Body of pancreas (tissue), 4 donors: ENCODE measurements at regions not wholly inside any gene's neighbourhood (a gene's known extent, or its start where the extent isn't known, plus 50 kb on each side); places are given as distances from the start of the nearest gene placed in this dataset.

ENCODE experiments used
- POLR2A ChIP-seq, 3 donors: fragments of 450-650 bp; IDR thresholded peaks; one replicate each; pipeline ENCODE4 v1.6.1; 2016; ENCODE audit warnings: antibody characterized with exemption in 3 of 3, mild to moderate bottlenecking in 2 of 3
- TF ChIP-seq, protein P1 (sequence below), 7 experiments: fragments of 450-650 bp in 4 of 7; fragments of 200-600 bp in 3 of 7; sonication (generic) in 3 of 7; IDR thresholded peaks; one replicate each; pipeline ENCODE4 v1.5.1; 2016 to 2019; ENCODE audit warnings: antibody characterized with exemption in 7 of 7

DNA sequence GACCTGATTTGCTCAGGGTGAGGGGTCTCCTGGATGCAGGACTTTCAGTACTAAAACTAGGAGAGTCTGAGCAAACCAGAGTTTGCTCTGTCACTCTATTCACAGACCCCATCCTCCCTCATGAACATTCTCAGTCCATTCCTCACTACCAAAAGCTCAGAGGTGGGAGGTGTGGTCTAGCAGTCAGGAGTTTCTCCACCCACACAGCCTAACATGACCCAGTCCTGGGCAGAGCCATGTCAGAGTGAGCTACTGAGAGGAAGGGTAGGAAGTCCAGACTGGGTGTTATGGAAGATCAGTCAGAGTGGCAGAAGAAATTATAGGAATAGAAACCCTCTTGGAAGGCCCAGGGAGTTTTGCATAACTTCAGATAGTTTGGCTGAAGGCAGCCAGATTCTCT, 113.3 kb upstream of the GRAMD2B start:
- TF ChIP-seq, protein P1, sequence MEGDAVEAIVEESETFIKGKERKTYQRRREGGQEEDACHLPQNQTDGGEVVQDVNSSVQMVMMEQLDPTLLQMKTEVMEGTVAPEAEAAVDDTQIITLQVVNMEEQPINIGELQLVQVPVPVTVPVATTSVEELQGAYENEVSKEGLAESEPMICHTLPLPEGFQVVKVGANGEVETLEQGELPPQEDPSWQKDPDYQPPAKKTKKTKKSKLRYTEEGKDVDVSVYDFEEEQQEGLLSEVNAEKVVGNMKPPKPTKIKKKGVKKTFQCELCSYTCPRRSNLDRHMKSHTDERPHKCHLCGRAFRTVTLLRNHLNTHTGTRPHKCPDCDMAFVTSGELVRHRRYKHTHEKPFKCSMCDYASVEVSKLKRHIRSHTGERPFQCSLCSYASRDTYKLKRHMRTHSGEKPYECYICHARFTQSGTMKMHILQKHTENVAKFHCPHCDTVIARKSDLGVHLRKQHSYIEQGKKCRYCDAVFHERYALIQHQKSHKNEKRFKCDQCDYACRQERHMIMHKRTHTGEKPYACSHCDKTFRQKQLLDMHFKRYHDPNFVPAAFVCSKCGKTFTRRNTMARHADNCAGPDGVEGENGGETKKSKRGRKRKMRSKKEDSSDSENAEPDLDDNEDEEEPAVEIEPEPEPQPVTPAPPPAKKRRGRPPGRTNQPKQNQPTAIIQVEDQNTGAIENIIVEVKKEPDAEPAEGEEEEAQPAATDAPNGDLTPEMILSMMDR (IDR thresholded peaks at IDR 0.05), result no peak
- no peak for TF ChIP-seq POLR2A (IDR thresholded peaks at IDR 0.05)
